Body of pancreas (tissue), 4 donors: ENCODE measurements at regions not wholly inside any gene's neighbourhood (a gene's known extent, or its start where the extent isn't known, plus 50 kb on each side); places are given as distances from the start of the nearest gene placed in this dataset.

Experiments used
- POLR2A ChIP-seq, 3 donors: fragments of 450-650 bp; IDR thresholded peaks; one replicate each; pipeline ENCODE4 v1.6.1; 2016; ENCODE audit warnings: antibody characterized with exemption in 3 of 3, mild to moderate bottlenecking in 2 of 3
- TF ChIP-seq, protein P1 (sequence below), 7 experiments: fragments of 450-650 bp in 4 of 7; fragments of 200-600 bp in 3 of 7; sonication (generic) in 3 of 7; IDR thresholded peaks; one replicate each; pipeline ENCODE4 v1.5.1; 2016 to 2019; ENCODE audit warnings: antibody characterized with exemption in 7 of 7

DNA sequence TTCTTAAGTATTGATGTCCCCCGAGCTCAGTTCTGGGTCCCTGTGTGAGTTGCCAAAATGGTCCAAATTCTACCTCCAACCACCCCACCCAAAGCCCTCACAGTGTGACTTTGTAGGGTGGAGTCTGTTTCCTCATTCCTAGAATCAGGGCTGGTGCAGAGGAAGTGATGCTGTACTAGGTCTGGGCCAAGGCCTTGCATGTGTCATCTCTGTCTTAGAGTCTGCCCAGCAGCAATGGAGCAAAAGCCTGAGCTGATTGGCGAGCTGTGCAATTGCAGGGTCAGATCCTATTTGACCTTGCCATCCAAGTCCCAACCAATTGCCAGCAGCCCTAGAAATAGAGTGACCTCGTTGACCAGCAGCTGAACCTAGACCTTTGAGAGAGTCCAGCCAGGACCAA is 97.0 kb upstream of the ANKRD10 start:
- TF ChIP-seq, protein P1, sequence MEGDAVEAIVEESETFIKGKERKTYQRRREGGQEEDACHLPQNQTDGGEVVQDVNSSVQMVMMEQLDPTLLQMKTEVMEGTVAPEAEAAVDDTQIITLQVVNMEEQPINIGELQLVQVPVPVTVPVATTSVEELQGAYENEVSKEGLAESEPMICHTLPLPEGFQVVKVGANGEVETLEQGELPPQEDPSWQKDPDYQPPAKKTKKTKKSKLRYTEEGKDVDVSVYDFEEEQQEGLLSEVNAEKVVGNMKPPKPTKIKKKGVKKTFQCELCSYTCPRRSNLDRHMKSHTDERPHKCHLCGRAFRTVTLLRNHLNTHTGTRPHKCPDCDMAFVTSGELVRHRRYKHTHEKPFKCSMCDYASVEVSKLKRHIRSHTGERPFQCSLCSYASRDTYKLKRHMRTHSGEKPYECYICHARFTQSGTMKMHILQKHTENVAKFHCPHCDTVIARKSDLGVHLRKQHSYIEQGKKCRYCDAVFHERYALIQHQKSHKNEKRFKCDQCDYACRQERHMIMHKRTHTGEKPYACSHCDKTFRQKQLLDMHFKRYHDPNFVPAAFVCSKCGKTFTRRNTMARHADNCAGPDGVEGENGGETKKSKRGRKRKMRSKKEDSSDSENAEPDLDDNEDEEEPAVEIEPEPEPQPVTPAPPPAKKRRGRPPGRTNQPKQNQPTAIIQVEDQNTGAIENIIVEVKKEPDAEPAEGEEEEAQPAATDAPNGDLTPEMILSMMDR (IDR thresholded peaks at IDR 0.05), result no peak
- TF ChIP-seq POLR2A (IDR thresholded peaks at IDR 0.05), result no peak
